ENCODE measurements at regions not wholly inside any gene's neighbourhood (a gene's known extent, or its start where the extent isn't known, plus 50 kb on each side); places are given as distances from the start of the nearest gene placed in this dataset.

DNA sequence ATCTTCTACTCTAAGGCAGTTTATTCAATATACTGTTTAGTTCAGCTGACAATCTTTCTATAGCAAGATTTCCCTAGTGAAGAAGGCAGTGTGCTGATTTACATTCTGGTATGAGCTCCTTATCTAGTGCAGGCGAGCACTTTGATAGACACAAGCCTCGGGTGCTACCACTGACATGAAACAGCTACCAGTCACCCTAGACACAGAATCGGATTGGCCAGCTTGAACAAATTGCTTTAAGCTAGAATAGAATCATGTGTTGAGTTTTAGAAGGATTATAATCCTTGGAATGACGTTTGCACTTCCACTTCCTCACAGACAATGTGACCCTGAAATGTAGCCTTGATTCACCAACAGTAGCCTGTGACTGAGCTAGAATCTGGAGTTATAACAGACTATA lies 394.0 kb downstream of the EPHA4 start:
- Histone ChIP-seq H3K27ac (ENCODE audit: low read depth in 2 of 2, low read length in 2 of 2) (no peak overlapping the region), H3K4me1 (ENCODE audit: control insufficient read depth in 2 of 2, insufficient read depth in 2 of 2, low read length in 2 of 2) (no peaks in the 10 kb centered on the region), H3K36me3 (ENCODE audit: control insufficient read depth in 2 of 2, insufficient read depth in 2 of 2, low read length in 2 of 2) (no peaks in the 10 kb centered on the region), H3K27me3 (ENCODE audit: control insufficient read depth in 2 of 2, insufficient read depth in 2 of 2, low read length in 2 of 2) (no peaks in the 10 kb centered on the region), H3K9me3 (ENCODE audit: control insufficient read depth in 2 of 2, low read length in 2 of 2) (no peaks in the 10 kb centered on the region), H3K4me3 (ENCODE audit: low read length in 2 of 2) (no peak overlapping the region), H3K9ac (ENCODE audit: low read depth in 1 of 2, low read length in 2 of 2) (no peak overlapping the region)

GRCh38 chr2:221186873-221187272 lies 385.2 kb downstream of the EPHA4 start:
- Histone ChIP-seq H3K27ac (ENCODE audit: low read depth in 2 of 2, low read length in 2 of 2) (no peak overlapping the region), H3K27me3 (ENCODE audit: control insufficient read depth in 2 of 2, insufficient read depth in 2 of 2, low read length in 2 of 2) (no peaks in the 10 kb centered on the region)

DNA sequence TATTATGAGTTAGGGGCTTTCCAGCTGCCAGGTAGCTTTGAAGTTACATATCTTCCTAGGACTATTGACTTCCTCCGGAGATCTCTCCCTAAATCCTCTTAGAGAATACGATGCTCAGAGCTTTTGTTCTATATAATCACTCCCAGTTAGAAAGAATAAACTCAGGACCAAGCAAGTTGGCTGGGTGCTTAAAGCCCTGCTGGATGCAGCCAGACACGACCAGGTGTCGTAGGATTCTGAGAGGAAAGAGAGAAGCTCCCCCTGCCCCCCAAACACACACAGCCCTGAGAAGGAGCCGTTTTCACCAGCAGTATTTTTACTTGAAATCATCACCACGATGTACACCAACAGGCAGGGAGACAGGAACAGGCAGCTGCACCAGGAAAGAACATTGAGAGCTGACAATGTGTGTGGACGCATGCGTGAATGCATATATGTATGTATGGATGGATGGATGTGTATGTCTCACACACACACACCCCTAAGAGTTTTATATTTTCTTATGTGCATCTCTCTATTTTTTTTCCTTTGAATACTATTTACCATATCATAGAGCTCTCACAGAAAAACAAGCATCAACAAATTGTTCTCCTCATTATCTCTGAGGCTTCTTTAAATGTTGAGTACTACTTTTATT lies 382.6 kb downstream of the EPHA4 start:
- Histone ChIP-seq H3K27ac (ENCODE audit: low read depth in 2 of 2, low read length in 2 of 2) (no peak overlapping the region), H3K36me3 (ENCODE audit: control insufficient read depth in 2 of 2, insufficient read depth in 2 of 2, low read length in 2 of 2) (no peaks in the 10 kb centered on the region), H3K9me3 (ENCODE audit: control insufficient read depth in 2 of 2, low read length in 2 of 2) (no peaks in the 10 kb centered on the region), H3K9ac (ENCODE audit: low read depth in 1 of 2, low read length in 2 of 2) (no peak overlapping the region), H3K4me3 (ENCODE audit: low read length in 2 of 2) (no peak overlapping the region), H3K4me1 (ENCODE audit: control insufficient read depth in 2 of 2, insufficient read depth in 2 of 2, low read length in 2 of 2) (no peaks in the 10 kb centered on the region), H3K27me3 (ENCODE audit: control insufficient read depth in 2 of 2, insufficient read depth in 2 of 2, low read length in 2 of 2) (no peaks in the 10 kb centered on the region)

More at GRCh38 chr2:221186873-221187272, 385.2 kb downstream of the EPHA4 start:
- Histone ChIP-seq H3K4me1 (ENCODE audit: control insufficient read depth in 2 of 2, insufficient read depth in 2 of 2, low read length in 2 of 2) (no peaks in the 10 kb centered on the region), H3K36me3 (ENCODE audit: control insufficient read depth in 2 of 2, insufficient read depth in 2 of 2, low read length in 2 of 2) (no peaks in the 10 kb centered on the region), H3K4me3 (ENCODE audit: low read length in 2 of 2) (no peak overlapping the region), H3K9me3 (ENCODE audit: control insufficient read depth in 2 of 2, low read length in 2 of 2) (no peaks in the 10 kb centered on the region), H3K9ac (ENCODE audit: low read depth in 1 of 2, low read length in 2 of 2) (no peak overlapping the region)

GRCh38 chr2:221195829-221196228 lies 376.3 kb downstream of the EPHA4 start:
- H3K9ac ChIP-seq (ENCODE audit: low read depth in 1 of 2, low read length in 2 of 2) = no peak overlapping the region
- no peaks in the 10 kb centered on the region for H3K4me1 ChIP-seq (ENCODE audit: control insufficient read depth in 2 of 2, insufficient read depth in 2 of 2, low read length in 2 of 2)
- H3K4me3 ChIP-seq (ENCODE audit: low read length in 2 of 2) = no peak overlapping the region
- no peaks in the 10 kb centered on the region for H3K9me3 ChIP-seq (ENCODE audit: control insufficient read depth in 2 of 2, low read length in 2 of 2)
- no peaks in the 10 kb centered on the region for H3K36me3 ChIP-seq (ENCODE audit: control insufficient read depth in 2 of 2, insufficient read depth in 2 of 2, low read length in 2 of 2)
- no peak overlapping the region for H3K27ac ChIP-seq (ENCODE audit: low read depth in 2 of 2, low read length in 2 of 2)
- no peaks in the 10 kb centered on the region for H3K27me3 ChIP-seq (ENCODE audit: control insufficient read depth in 2 of 2, insufficient read depth in 2 of 2, low read length in 2 of 2)

DNA sequence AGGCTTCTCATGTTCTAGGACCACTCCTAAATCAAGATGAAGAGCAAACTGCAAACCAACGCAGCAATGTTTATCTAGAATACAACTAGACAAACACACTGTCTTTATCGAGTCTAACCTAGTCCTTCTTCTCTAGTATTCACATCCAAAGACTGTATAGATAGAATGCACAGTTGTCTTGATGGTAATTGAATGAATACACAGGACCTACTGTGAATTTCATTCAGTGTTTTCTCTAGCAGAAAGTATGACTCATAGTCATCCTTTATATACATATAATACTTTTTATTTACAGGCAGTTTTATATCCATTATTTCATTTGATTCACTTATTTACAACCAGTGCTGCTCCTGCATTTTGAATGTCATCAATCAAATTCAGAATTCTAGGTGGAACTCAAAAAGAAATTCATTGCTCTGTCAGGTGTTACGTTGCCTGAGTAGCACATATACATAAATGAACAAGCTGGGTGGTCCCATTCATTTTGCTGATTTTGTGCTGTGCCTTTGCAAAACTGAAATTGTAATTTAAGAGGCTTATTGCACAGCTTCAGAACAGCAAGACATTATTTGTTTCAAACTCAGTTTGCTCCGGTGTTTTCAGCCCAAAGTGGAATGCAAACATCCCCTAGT lies 374.8 kb downstream of the EPHA4 start:
- no peaks in the 10 kb centered on the region for H3K27me3 ChIP-seq (ENCODE audit: control insufficient read depth in 2 of 2, insufficient read depth in 2 of 2, low read length in 2 of 2)
- no peak overlapping the region for H3K27ac ChIP-seq (ENCODE audit: low read depth in 2 of 2, low read length in 2 of 2)
- no peak overlapping the region for H3K4me3 ChIP-seq (ENCODE audit: low read length in 2 of 2)
- H3K9ac ChIP-seq (ENCODE audit: low read depth in 1 of 2, low read length in 2 of 2) = no peak overlapping the region
- no peaks in the 10 kb centered on the region for H3K36me3 ChIP-seq (ENCODE audit: control insufficient read depth in 2 of 2, insufficient read depth in 2 of 2, low read length in 2 of 2)
- no peaks in the 10 kb centered on the region for H3K9me3 ChIP-seq (ENCODE audit: control insufficient read depth in 2 of 2, low read length in 2 of 2)
- no peaks in the 10 kb centered on the region for H3K4me1 ChIP-seq (ENCODE audit: control insufficient read depth in 2 of 2, insufficient read depth in 2 of 2, low read length in 2 of 2)

GRCh38 chr2:221198309-221198708 lies 373.8 kb downstream of the EPHA4 start:
- Histone ChIP-seq H3K27me3 (ENCODE audit: control insufficient read depth in 2 of 2, insufficient read depth in 2 of 2, low read length in 2 of 2) (no peaks in the 10 kb centered on the region), H3K4me3 (ENCODE audit: low read length in 2 of 2) (no peak overlapping the region), H3K4me1 (ENCODE audit: control insufficient read depth in 2 of 2, insufficient read depth in 2 of 2, low read length in 2 of 2) (no peaks in the 10 kb centered on the region), H3K9ac (ENCODE audit: low read depth in 1 of 2, low read length in 2 of 2) (no peak overlapping the region), H3K36me3 (ENCODE audit: control insufficient read depth in 2 of 2, insufficient read depth in 2 of 2, low read length in 2 of 2) (no peaks in the 10 kb centered on the region), H3K9me3 (ENCODE audit: control insufficient read depth in 2 of 2, low read length in 2 of 2) (no peaks in the 10 kb centered on the region), H3K27ac (ENCODE audit: low read depth in 2 of 2, low read length in 2 of 2) (no peak overlapping the region)

DNA sequence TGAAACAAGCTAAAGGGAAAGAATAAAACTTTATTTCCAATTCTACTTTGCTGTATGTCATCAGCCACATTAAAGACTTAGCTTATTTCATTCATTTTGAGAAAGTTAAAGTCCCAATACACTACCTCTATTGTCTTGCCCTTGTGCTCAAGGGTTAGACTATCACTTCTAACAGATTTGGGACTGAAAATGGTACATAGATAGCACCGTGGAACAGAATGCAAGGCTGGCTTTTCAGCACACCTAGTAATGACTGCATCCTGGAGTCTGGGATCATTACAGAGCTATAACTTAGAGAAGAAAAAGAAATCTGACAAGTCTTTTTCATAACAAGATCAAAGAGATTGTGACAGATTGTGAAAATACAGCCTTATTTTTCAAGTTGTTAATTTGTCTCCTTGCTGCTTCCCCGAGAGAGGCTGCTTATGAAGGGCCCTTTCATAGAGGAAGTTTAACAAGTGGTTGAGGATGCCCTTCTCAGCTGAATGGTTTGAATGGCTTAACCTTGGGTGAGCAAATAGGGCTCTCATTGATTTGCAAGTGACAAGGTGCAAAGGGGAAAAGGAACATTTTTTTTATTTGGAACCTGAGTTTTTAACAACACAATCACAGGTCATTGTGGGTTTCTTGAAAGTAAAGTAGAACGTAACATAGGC lies 371.8 kb downstream of the EPHA4 start:
- Histone ChIP-seq H3K36me3 (ENCODE audit: control insufficient read depth in 2 of 2, insufficient read depth in 2 of 2, low read length in 2 of 2) (no peaks in the 10 kb centered on the region), H3K4me3 (ENCODE audit: low read length in 2 of 2) (no peak overlapping the region), H3K27ac (ENCODE audit: low read depth in 2 of 2, low read length in 2 of 2) (no peak overlapping the region), H3K9ac (ENCODE audit: low read depth in 1 of 2, low read length in 2 of 2) (no peak overlapping the region), H3K9me3 (ENCODE audit: control insufficient read depth in 2 of 2, low read length in 2 of 2) (no peaks in the 10 kb centered on the region), H3K4me1 (ENCODE audit: control insufficient read depth in 2 of 2, insufficient read depth in 2 of 2, low read length in 2 of 2) (no peaks in the 10 kb centered on the region), H3K27me3 (ENCODE audit: control insufficient read depth in 2 of 2, insufficient read depth in 2 of 2, low read length in 2 of 2) (no peaks in the 10 kb centered on the region)

DNA sequence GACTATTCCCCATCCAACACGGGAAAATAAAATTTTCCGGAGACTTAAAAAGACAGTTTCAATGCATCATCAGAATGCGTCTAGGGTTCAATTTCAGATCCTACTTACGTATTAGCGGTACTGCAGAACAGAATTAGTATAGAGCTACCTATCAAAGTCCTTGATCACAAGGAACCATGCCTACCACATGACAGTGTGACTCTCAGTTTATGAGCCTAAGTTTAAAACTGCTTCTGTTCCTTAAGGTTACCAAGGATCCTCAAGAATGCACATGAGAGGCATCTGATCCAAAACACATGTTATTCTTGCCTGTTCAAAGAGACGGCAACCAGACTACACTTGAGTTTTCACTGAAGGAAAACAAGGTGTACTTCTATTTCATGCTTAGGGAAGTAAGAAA lies 369.7 kb downstream of the EPHA4 start:
- no peaks in the 10 kb centered on the region for H3K36me3 ChIP-seq (ENCODE audit: control insufficient read depth in 2 of 2, insufficient read depth in 2 of 2, low read length in 2 of 2)
- H3K9me3 ChIP-seq (ENCODE audit: control insufficient read depth in 2 of 2, low read length in 2 of 2) = no peaks in the 10 kb centered on the region
- H3K4me3 ChIP-seq (ENCODE audit: low read length in 2 of 2) = no peak overlapping the region
- no peak overlapping the region for H3K27ac ChIP-seq (ENCODE audit: low read depth in 2 of 2, low read length in 2 of 2)
- H3K4me1 ChIP-seq (ENCODE audit: control insufficient read depth in 2 of 2, insufficient read depth in 2 of 2, low read length in 2 of 2) = no peaks in the 10 kb centered on the region
- H3K27me3 ChIP-seq (ENCODE audit: control insufficient read depth in 2 of 2, insufficient read depth in 2 of 2, low read length in 2 of 2) = no peaks in the 10 kb centered on the region
- no peak overlapping the region for H3K9ac ChIP-seq (ENCODE audit: low read depth in 1 of 2, low read length in 2 of 2)

GRCh38 chr2:221203125-221203524 lies 369.0 kb downstream of the EPHA4 start:
- H3K4me3 ChIP-seq (ENCODE audit: low read length in 2 of 2) = no peak overlapping the region
- H3K4me1 ChIP-seq (ENCODE audit: control insufficient read depth in 2 of 2, insufficient read depth in 2 of 2, low read length in 2 of 2) = no peaks in the 10 kb centered on the region
- no peaks in the 10 kb centered on the region for H3K9me3 ChIP-seq (ENCODE audit: control insufficient read depth in 2 of 2, low read length in 2 of 2)
- no peak overlapping the region for H3K27ac ChIP-seq (ENCODE audit: low read depth in 2 of 2, low read length in 2 of 2)
- no peak overlapping the region for H3K9ac ChIP-seq (ENCODE audit: low read depth in 1 of 2, low read length in 2 of 2)
- no peaks in the 10 kb centered on the region for H3K27me3 ChIP-seq (ENCODE audit: control insufficient read depth in 2 of 2, insufficient read depth in 2 of 2, low read length in 2 of 2)
- H3K36me3 ChIP-seq (ENCODE audit: control insufficient read depth in 2 of 2, insufficient read depth in 2 of 2, low read length in 2 of 2) = no peaks in the 10 kb centered on the region

- Histone ChIP-seq H3K9me3 (ENCODE audit: control insufficient read depth in 2 of 2, low read length in 2 of 2) (no peaks in the 10 kb centered on the region), H3K9ac (ENCODE audit: low read depth in 1 of 2, low read length in 2 of 2) (no peak overlapping the region), H3K36me3 (ENCODE audit: control insufficient read depth in 2 of 2, insufficient read depth in 2 of 2, low read length in 2 of 2) (no peaks in the 10 kb centered on the region), H3K4me1 (ENCODE audit: control insufficient read depth in 2 of 2, insufficient read depth in 2 of 2, low read length in 2 of 2) (no peaks in the 10 kb centered on the region), H3K27me3 (ENCODE audit: control insufficient read depth in 2 of 2, insufficient read depth in 2 of 2, low read length in 2 of 2) (no peaks in the 10 kb centered on the region), H3K27ac (ENCODE audit: low read depth in 2 of 2, low read length in 2 of 2) (no peak overlapping the region), H3K4me3 (ENCODE audit: low read length in 2 of 2) (no peak overlapping the region)
Measured at GRCh38 chr2:221203856-221204255, 368.2 kb downstream of the EPHA4 start.

All from mucosa of rectum (tissue), 2 donors.